IPS-20b (cell line): ENCODE measurements at regions not wholly inside any gene's neighbourhood (a gene's known extent, or its start where the extent isn't known, plus 50 kb on each side); places are given as distances from the start of the nearest gene placed in this dataset.
"Not testable (repeated sequence)": the region's sequence is repeated elsewhere in the genome, so short reads cannot be mapped to it uniquely, and the experiment has no call there.

ENCODE experiments used
- H3K27ac ChIP-seq: one replicate; pipeline ENCODE4 v1.5.1; 2013; ENCODE audit warnings: low read length
- H3K27me3 ChIP-seq: 2 replicates; pipeline ENCODE4 v1.6.1; 2013; ENCODE audit warnings: mild to moderate bottlenecking, low read length, inconsistent platforms; ENCODE audit not compliant: insufficient read depth
- H3K36me3 ChIP-seq: 2 replicates; pipeline ENCODE4 v1.6.1; 2013; ENCODE audit warnings: low read depth, mild to moderate bottlenecking, inconsistent platforms, low read length, moderate library complexity; ENCODE audit not compliant: insufficient read depth
- H3K4me1 ChIP-seq: 2 replicates; pipeline ENCODE4 v1.6.1; 2013; ENCODE audit warnings: mild to moderate bottlenecking, control low read depth, inconsistent platforms, low read length, moderate library complexity; ENCODE audit not compliant: insufficient read depth
- H3K4me3 ChIP-seq: 2 replicates; pipeline ENCODE4 v1.5.1; 2013; ENCODE audit warnings: mild to moderate bottlenecking, low read length, inconsistent platforms
- H3K9ac ChIP-seq: 2 replicates; pipeline ENCODE4 v1.6.1; 2013; ENCODE audit warnings: low read depth, mild to moderate bottlenecking, inconsistent platforms, low read length, moderate library complexity
- H3K9me3 ChIP-seq: 2 replicates; pipeline ENCODE4 v1.6.1; 2013; ENCODE audit warnings: mild to moderate bottlenecking, low read depth, low read length, inconsistent platforms; ENCODE audit not compliant: insufficient read depth

GRCh38 chrX:27404366-27404765 is 58.8 kb downstream of the PPP4R3C start:
- no peaks in the 10 kb centered on the region for H3K36me3 ChIP-seq
- H3K4me3 ChIP-seq = no peak overlapping the region
- no peaks in the 10 kb centered on the region for H3K4me1 ChIP-seq
- no peaks in the 10 kb centered on the region for H3K27me3 ChIP-seq
- H3K9ac ChIP-seq = no peak overlapping the region
- H3K27ac ChIP-seq = no peak overlapping the region
- H3K9me3 ChIP-seq = no peaks in the 10 kb centered on the region

GRCh38 chrX:27399146-27399456 is 64.0 kb downstream of the PPP4R3C start:
- no peaks in the 10 kb centered on the region for H3K27me3 ChIP-seq
- no peaks in the 10 kb centered on the region for H3K36me3 ChIP-seq
- H3K9me3 ChIP-seq = no peaks in the 10 kb centered on the region

GRCh38 chrX:27391623-27392022 is 71.5 kb downstream of the PPP4R3C start:
- H3K27ac ChIP-seq = no peak overlapping the region
- no peaks in the 10 kb centered on the region for H3K36me3 ChIP-seq
- H3K4me1 ChIP-seq = no peaks in the 10 kb centered on the region
- no peak overlapping the region for H3K9ac ChIP-seq
- no peaks in the 10 kb centered on the region for H3K9me3 ChIP-seq
- H3K4me3 ChIP-seq = no peak overlapping the region
- H3K27me3 ChIP-seq = no peaks in the 10 kb centered on the region

More at GRCh38 chrX:27399146-27399456, 64.0 kb downstream of the PPP4R3C start:
- H3K4me1 ChIP-seq = no peaks in the 10 kb centered on the region
- H3K9ac ChIP-seq = no peak overlapping the region
- no peak overlapping the region for H3K4me3 ChIP-seq
- H3K27ac ChIP-seq = no peak overlapping the region

GRCh38 chrX:27381419-27381818 is 81.7 kb downstream of the PPP4R3C start:
- no peaks in the 10 kb centered on the region for H3K36me3 ChIP-seq
- no peaks in the 10 kb centered on the region for H3K27me3 ChIP-seq
- H3K4me1 ChIP-seq = no peaks in the 10 kb centered on the region
- no peak overlapping the region for H3K9ac ChIP-seq
- no peaks in the 10 kb centered on the region for H3K9me3 ChIP-seq
- no peak overlapping the region for H3K27ac ChIP-seq
- H3K4me3 ChIP-seq = no peak overlapping the region

- Histone ChIP-seq H3K27ac (no peak overlapping the region), H3K4me3 (no peak overlapping the region), H3K4me1 (no peaks in the 10 kb centered on the region), H3K27me3 (no peaks in the 10 kb centered on the region), H3K36me3 (no peaks in the 10 kb centered on the region), H3K9me3 (no peaks in the 10 kb centered on the region), H3K9ac (no peak overlapping the region)
These were observed 82.8 kb downstream of the PPP4R3C start for GRCh38 chrX:27380163-27380845.

- Histone ChIP-seq H3K4me3 (no peak overlapping the region), H3K27ac (no peak overlapping the region), H3K27me3 (no peaks in the 10 kb centered on the region), H3K9me3 (no peaks in the 10 kb centered on the region), H3K36me3 (no peaks in the 10 kb centered on the region), H3K9ac (no peak overlapping the region), H3K4me1 (no peaks in the 10 kb centered on the region)
These were observed 109.1 kb downstream of the PPP4R3C start for GRCh38 chrX:27354021-27354420.

GRCh38 chrX:27350476-27350875 is 112.7 kb downstream of the PPP4R3C start:
- Histone ChIP-seq H3K27me3 (no peaks in the 10 kb centered on the region), H3K4me1 (no peaks in the 10 kb centered on the region), H3K27ac (no peak overlapping the region), H3K9me3 (no peaks in the 10 kb centered on the region), H3K4me3 (no peak overlapping the region), H3K36me3 (no peaks in the 10 kb centered on the region), H3K9ac (no peak overlapping the region)

GRCh38 chrX:27336466-27337091 is 126.6 kb downstream of the PPP4R3C start:
- Histone ChIP-seq H3K27me3 (no peaks in the 10 kb centered on the region), H3K4me3 (no peak overlapping the region)

GRCh38 chrX:27321632-27322031 is 141.5 kb downstream of the PPP4R3C start:
- Histone ChIP-seq H3K27me3 (no peaks in the 10 kb centered on the region), H3K4me3 (no peak overlapping the region), H3K27ac (no peak overlapping the region), H3K9me3 (no peaks in the 10 kb centered on the region), H3K36me3 (no peaks in the 10 kb centered on the region), H3K9ac (no peak overlapping the region), H3K4me1 (no peaks in the 10 kb centered on the region)

More at GRCh38 chrX:27336466-27337091, 126.6 kb downstream of the PPP4R3C start:
- no peak overlapping the region for H3K27ac ChIP-seq
- H3K9me3 ChIP-seq = no peaks in the 10 kb centered on the region
- H3K36me3 ChIP-seq = no peaks in the 10 kb centered on the region
- no peak overlapping the region for H3K9ac ChIP-seq
- no peaks in the 10 kb centered on the region for H3K4me1 ChIP-seq

GRCh38 chrX:27309406-27309805 is 153.7 kb downstream of the PPP4R3C start:
- H3K4me3 ChIP-seq = no peak overlapping the region
- H3K36me3 ChIP-seq = no peaks in the 10 kb centered on the region
- H3K27ac ChIP-seq = no peak overlapping the region
- H3K9ac ChIP-seq = no peak overlapping the region
- no peaks in the 10 kb centered on the region for H3K9me3 ChIP-seq
- no peaks in the 10 kb centered on the region for H3K4me1 ChIP-seq
- no peaks in the 10 kb centered on the region for H3K27me3 ChIP-seq

- Histone ChIP-seq H3K9me3 (no peaks in the 10 kb centered on the region), H3K36me3 (no peaks in the 10 kb centered on the region), H3K27ac (no peak overlapping the region), H3K4me3 (no peak overlapping the region), H3K4me1 (no peaks in the 10 kb centered on the region), H3K27me3 (no peaks in the 10 kb centered on the region), H3K9ac (no peak overlapping the region)
These were observed 155.6 kb downstream of the PPP4R3C start for GRCh38 chrX:27307546-27307945.

GRCh38 chrX:27292552-27292951 is 170.6 kb downstream of the PPP4R3C start:
- H3K4me1 ChIP-seq, H3K27me3 ChIP-seq, H3K36me3 ChIP-seq, H3K9ac ChIP-seq, H3K9me3 ChIP-seq, H3K27ac ChIP-seq, H3K4me3 ChIP-seq: not testable (repeated sequence)
